HEK293 (cell line): ENCODE measurements at regions not wholly inside any gene's neighbourhood (a gene's known extent, or its start where the extent isn't known, plus 50 kb on each side); places are given as distances from the start of the nearest gene placed in this dataset.

Experiments
- REPIN1 ChIP-seq: fragments of 450-650 bp; formaldehyde crosslinking; IDR thresholded peaks from 2 replicates; pipeline ENCODE4 v1.5.1; 2017; ENCODE audit warnings: missing biosample characterization, missing genetic modification characterization, low read depth
- ZNF10 ChIP-seq: fragments of 450-650 bp; formaldehyde crosslinking; IDR thresholded peaks from 2 replicates; pipeline ENCODE4 v1.5.1; 2017; ENCODE audit warnings: missing biosample characterization, missing genetic modification characterization
- ZNF184 ChIP-seq: fragments of 450-650 bp; IDR thresholded peaks from 2 replicates; pipeline ENCODE4 v1.5.1; 2018; ENCODE audit warnings: missing biosample characterization, mild to moderate bottlenecking, missing genetic modification characterization
- ZNF311 ChIP-seq: fragments of 450-650 bp; formaldehyde crosslinking; IDR thresholded peaks from 2 replicates; pipeline ENCODE4 v1.5.1; 2017; ENCODE audit warnings: missing biosample characterization, missing genetic modification characterization, borderline replicate concordance
- ZNF350 ChIP-seq: fragments of 450-650 bp; formaldehyde crosslinking; IDR thresholded peaks from 2 replicates; pipeline ENCODE4 v1.5.0; 2017; ENCODE audit warnings: missing biosample characterization, mild to moderate bottlenecking, missing genetic modification characterization
- ZNF654 ChIP-seq: fragments of 450-650 bp; formaldehyde crosslinking; IDR thresholded peaks from 2 replicates; pipeline ENCODE4 v1.5.1; 2016; ENCODE audit warnings: low read depth, missing biosample characterization, missing genetic modification characterization
- TF ChIP-seq, protein P1 (sequence below): fragments of 450-650 bp; formaldehyde crosslinking; IDR thresholded peaks from 2 replicates; pipeline ENCODE4 v1.5.1; 2016; ENCODE audit warnings: missing biosample characterization, missing genetic modification characterization
- TF ChIP-seq, protein P2 (sequence below): fragments of 450-650 bp; formaldehyde crosslinking; IDR thresholded peaks from 2 replicates; pipeline ENCODE4 v1.5.1; 2016; ENCODE audit warnings: missing biosample characterization, missing genetic modification characterization
- TF ChIP-seq, protein P3 (sequence below): fragments of 450-650 bp; formaldehyde crosslinking; IDR thresholded peaks from 2 replicates; pipeline ENCODE4 v1.5.1; 2016; ENCODE audit warnings: missing biosample characterization, missing genetic modification characterization

DNA sequence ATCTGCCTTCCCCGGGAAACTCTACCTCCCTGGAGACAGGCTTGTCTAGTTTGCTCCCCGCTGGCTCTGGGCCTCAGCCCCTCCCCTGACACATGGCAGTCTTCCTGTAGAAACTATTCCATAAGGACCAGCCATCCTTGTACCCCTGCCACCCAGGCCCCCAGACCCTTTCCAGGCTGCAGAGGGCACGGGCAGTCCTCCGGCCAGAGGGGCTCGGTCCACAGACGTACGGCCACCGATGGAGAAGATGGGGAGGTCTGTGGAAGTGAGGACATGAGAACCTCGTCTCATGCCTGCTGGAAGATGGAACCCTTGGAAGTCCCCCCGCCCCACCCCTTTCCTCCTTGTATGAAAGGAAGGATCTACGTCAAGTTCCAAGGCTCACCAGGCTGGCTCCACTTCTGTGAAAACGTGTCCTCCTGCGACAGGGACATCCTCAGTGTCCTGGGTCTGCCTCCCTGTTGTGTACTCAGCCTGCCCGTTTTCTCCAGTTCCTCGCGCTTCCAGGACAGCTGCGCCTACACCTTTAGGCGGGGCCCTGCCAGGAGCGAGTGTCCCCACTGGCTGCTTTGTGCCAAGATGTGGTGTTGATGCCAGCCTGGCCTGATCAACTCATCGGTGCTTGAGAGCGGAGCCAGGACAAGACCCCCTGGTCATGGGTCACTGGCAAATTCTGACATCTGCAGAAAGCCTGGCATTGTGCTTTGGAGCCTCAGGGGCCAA, 414.9 kb downstream of the GLRX3 start:
- no peak for TF ChIP-seq ZNF654 (tag by site-specific recombination)
- TF ChIP-seq, protein P1, sequence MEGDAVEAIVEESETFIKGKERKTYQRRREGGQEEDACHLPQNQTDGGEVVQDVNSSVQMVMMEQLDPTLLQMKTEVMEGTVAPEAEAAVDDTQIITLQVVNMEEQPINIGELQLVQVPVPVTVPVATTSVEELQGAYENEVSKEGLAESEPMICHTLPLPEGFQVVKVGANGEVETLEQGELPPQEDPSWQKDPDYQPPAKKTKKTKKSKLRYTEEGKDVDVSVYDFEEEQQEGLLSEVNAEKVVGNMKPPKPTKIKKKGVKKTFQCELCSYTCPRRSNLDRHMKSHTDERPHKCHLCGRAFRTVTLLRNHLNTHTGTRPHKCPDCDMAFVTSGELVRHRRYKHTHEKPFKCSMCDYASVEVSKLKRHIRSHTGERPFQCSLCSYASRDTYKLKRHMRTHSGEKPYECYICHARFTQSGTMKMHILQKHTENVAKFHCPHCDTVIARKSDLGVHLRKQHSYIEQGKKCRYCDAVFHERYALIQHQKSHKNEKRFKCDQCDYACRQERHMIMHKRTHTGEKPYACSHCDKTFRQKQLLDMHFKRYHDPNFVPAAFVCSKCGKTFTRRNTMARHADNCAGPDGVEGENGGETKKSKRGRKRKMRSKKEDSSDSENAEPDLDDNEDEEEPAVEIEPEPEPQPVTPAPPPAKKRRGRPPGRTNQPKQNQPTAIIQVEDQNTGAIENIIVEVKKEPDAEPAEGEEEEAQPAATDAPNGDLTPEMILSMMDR (tag by site-specific recombination): no peak
- no peak for TF ChIP-seq ZNF10 (tag by site-specific recombination)
- TF ChIP-seq, protein P2, sequence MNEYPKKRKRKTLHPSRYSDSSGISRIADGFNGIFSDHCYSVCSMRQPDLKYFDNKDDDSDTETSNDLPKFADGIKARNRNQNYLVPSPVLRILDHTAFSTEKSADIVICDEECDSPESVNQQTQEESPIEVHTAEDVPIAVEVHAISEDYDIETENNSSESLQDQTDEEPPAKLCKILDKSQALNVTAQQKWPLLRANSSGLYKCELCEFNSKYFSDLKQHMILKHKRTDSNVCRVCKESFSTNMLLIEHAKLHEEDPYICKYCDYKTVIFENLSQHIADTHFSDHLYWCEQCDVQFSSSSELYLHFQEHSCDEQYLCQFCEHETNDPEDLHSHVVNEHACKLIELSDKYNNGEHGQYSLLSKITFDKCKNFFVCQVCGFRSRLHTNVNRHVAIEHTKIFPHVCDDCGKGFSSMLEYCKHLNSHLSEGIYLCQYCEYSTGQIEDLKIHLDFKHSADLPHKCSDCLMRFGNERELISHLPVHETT: no peak
- no peak for TF ChIP-seq ZNF311
- TF ChIP-seq ZNF184 (tag by site-specific recombination): no peak
- no peak for TF ChIP-seq REPIN1
- TF ChIP-seq, protein P3, sequence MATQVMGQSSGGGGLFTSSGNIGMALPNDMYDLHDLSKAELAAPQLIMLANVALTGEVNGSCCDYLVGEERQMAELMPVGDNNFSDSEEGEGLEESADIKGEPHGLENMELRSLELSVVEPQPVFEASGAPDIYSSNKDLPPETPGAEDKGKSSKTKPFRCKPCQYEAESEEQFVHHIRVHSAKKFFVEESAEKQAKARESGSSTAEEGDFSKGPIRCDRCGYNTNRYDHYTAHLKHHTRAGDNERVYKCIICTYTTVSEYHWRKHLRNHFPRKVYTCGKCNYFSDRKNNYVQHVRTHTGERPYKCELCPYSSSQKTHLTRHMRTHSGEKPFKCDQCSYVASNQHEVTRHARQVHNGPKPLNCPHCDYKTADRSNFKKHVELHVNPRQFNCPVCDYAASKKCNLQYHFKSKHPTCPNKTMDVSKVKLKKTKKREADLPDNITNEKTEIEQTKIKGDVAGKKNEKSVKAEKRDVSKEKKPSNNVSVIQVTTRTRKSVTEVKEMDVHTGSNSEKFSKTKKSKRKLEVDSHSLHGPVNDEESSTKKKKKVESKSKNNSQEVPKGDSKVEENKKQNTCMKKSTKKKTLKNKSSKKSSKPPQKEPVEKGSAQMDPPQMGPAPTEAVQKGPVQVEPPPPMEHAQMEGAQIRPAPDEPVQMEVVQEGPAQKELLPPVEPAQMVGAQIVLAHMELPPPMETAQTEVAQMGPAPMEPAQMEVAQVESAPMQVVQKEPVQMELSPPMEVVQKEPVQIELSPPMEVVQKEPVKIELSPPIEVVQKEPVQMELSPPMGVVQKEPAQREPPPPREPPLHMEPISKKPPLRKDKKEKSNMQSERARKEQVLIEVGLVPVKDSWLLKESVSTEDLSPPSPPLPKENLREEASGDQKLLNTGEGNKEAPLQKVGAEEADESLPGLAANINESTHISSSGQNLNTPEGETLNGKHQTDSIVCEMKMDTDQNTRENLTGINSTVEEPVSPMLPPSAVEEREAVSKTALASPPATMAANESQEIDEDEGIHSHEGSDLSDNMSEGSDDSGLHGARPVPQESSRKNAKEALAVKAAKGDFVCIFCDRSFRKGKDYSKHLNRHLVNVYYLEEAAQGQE (tag by site-specific recombination): no peak
- TF ChIP-seq ZNF350 (tag by site-specific recombination): no peak
